Right forelimb (tissue), 1 donor: ENCODE measurements at regions not wholly inside any gene's neighbourhood (a gene's known extent, or its start where the extent isn't known, plus 50 kb on each side); places are given as distances from the start of the nearest gene placed in this dataset.
"Not testable (repeated sequence)": the region's sequence is repeated elsewhere in the genome, so short reads cannot be mapped to it uniquely, and the experiment has no call there.

Experiments
- DNase-seq: peaks from one replicate; pipeline ENCODE4 v3.0.0-alpha.2; 2018

DNA sequence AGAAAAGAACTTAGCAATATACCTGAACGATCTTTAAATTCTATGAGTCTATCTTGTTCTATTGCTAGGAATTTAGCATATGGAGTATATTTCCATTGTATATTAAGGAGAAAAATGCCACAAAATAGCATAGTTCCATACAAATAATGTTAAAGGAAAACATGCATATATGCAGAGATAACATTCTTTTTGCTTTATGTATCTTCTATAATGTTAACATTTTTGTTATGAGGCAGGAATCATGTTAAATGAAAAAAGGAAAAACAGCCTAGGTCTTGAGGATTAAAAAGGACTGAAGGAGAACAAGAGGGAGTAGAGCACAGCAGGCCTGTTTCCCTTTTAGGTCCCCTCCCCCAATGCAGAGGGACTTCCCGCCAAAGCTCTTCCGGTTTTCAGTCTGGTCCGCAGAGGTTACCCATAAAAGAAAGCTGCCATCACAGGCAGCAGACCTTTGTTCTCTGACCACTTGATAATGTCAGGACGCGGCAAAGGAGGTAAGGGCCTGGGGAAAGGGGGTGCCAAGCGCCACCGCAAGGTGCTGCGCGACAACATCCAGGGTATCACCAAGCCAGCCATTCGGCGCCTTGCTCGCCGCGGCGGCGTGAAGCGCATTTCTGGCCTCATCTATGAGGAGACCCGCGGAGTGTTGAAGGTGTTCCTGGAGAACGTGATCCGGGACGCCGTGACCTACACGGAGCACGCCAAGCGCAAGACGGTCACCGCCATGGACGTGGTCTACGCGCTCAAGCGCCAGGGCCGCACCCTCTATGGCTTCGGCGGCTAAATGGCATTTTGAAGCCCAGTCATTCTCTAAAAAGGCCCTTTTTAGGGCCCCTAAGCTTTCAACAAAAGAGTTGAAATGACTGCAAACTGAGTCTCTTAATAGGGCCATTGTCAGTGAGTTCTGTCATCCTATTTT, 108.4 kb upstream of the PRSS16 start:
- DNase-seq: peak; percentile 84

DNA sequence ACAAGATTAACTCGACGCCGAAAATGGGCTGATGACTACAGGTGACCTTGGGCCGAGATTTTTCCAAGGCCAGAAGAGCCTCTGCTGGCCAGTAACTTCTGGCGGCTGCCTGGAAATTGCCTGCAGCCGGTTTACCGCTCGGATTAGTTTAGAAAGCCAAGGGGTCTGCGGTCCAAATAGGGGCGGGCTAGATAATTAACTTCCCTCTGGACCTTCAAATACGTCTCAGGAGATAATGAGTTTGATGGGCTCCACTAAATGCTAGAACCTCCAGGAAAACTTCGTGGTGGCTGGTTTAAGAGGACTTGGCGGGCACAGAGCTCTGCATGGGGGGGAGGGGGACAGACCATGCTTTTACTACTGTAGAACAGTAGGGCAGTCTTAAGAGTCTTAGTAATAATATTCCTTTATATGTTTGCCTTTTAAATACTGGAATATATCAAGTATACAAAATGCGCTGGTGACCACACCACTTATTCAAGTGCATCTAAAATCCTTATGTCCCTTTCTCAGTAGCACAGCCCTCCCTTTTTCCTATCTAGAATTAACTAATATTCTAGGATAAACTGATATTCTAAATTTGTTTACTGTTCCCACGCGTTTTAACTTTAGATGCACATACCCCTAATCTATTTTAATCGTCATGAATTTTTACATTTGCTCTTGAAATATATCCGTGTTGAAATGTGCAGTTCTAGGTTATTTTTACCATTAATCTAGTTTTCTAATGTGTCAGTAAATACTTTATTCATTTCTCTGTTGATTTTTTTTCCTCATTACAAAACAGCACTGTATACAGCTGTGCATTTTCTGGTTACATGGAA, 107.5 kb upstream of the PRSS16 start:
- peak; percentile 68 for DNase-seq

DNA sequence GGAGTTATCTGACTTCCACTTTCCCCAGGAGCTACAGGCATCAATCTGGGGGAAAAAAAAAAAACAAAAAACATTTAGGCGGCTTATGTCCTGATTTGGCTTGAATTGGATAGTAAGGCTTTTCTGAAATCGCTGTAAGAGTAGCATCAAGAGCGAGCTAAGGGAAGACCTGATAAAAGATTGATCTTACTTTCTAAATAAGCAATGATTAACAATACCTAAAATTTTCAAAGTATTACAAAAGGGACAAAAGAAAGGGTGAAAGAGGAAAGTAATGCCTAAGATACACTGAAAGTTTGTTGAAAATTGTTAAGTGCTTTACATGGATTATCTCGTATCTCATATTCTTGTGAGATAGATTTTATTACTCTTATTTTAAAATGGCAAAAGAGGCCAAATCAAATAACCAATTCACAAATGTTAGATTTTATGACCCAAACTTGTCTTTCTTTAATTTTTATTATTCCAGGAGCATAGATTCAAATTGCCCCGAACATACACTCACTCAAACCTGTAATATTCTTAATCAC, 106.4 kb upstream of the PRSS16 start:
- DNase-seq: no peak

DNA sequence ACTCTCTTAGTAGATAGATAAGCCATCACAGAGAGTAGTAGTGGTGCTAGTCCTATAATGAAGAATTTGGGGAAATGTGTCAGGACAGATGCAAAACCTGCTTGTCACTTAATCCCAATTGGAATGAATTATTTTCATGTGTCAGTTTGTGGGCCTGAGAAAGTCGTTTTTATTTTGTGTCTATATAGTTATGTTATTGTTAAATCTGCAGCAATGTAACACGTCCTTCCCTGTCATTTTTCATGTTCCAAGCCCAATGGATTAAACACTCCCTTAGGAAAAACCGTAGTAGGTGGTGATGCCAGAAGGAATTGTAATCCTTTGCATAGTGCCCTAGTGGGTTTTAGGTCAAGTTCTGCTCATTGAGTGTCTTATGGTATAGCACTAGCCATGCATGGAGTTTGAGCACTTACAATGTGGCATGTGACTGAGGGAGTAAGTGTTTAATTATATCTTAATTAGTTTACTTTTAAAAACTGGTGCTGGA, 105.9 kb upstream of the PRSS16 start:
- no peak for DNase-seq

DNA sequence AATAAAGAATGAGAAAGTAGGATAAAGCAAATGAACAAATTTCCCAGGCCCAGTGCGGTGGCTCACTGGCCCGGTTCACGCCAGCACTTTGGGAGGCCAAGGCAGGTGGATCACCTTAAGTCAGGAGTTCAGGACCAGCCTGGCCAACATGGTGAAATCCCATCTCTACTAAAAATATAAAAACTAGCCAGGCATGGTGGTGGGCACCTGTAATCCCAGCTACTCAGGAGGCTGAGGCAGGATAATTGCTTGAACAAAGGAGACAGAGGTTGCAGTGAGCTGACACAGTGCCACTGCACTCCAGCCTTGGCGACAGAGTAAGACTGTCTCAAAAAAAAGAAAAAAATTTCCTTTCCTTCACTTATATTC, 104.5 kb upstream of the PRSS16 start:
- not testable (repeated sequence) for DNase-seq

DNA sequence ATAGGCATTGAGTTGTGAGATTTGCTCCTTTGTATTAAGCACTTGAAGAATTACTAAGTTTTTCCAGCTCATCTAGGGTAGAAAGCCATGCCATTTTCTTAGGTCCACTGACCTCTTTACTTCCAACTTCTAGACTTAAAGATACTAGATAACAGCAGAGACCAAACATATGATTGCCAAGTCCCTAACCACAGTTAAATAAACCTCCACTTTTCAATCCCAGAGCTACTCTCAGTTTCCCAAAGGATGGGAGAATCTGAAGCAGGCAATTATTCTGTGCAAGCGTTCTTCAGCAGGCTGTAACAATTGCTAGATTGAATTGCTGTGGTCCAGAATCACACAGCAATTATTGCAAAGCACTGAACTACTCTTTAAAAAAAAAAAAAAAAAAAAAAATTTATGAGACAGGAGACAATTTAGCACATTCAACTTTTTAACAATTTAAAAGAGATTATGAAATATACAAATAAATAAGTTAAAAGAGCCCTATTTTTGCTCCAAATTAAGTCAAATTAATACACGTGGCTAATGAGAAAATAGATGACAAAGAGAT, 104.0 kb upstream of the PRSS16 start:
- no peak for DNase-seq

DNA sequence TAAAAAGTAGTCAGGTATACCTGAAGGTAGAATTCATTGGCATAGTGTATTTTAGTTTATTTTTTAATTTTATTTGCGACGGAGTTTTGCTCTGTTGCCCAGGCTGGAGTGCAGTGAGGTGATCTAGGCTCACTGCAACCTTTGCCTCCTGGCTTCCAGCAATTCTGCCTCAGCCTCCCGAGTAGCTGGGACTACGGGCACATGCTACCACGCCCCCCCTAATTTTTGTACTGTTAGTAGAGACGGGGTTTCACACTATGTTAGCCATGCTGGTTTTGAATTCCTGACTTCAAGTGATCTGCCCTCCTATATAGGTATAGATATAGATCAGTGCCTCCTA, 102.8 kb upstream of the PRSS16 start:
- no peak for DNase-seq

DNA sequence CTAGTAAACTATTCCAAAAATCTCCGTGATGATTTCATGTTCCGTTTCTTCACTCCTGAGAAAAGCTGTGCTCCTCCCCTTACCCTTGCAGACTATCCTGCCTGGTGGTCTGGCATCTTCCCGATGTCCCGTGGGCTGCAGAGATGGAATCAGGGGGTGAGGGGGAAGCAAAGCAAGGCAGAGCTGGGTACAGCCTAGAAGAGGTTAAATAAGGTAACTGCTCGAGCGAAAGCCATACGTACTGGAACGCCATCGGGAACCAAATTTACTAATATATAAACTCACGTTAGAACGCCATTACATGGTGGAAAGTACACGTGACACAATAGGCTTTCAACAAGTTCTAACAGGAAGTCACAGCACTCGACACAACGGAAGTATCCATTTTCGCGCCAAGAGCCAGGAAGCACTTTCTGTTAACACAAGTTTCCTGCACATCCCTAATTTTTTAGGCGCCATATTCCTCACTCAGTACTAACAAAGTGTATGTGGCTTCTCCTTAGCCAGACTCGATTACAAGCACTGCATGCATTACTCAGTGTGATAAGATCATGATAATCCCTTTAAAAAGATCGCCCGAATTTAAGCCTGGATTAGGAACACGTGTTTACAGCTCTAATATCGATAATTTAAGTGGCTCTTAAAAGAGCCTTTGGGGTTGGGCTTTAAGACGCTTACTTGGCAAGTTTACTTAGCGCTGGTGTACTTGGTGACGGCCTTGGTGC, 101.6 kb upstream of the PRSS16 start:
- DNase-seq: peak; percentile 83

DNA sequence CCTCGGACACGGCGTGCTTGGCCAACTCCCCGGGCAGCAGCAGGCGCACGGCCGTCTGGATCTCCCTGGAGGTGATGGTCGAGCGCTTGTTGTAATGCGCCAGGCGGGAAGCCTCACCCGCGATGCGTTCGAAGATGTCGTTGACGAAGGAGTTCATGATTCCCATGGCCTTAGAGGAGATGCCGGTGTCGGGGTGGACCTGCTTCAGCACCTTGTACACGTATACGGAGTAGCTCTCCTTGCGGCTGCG, 101.1 kb upstream of the PRSS16 start:
- not testable (repeated sequence) for DNase-seq

DNA sequence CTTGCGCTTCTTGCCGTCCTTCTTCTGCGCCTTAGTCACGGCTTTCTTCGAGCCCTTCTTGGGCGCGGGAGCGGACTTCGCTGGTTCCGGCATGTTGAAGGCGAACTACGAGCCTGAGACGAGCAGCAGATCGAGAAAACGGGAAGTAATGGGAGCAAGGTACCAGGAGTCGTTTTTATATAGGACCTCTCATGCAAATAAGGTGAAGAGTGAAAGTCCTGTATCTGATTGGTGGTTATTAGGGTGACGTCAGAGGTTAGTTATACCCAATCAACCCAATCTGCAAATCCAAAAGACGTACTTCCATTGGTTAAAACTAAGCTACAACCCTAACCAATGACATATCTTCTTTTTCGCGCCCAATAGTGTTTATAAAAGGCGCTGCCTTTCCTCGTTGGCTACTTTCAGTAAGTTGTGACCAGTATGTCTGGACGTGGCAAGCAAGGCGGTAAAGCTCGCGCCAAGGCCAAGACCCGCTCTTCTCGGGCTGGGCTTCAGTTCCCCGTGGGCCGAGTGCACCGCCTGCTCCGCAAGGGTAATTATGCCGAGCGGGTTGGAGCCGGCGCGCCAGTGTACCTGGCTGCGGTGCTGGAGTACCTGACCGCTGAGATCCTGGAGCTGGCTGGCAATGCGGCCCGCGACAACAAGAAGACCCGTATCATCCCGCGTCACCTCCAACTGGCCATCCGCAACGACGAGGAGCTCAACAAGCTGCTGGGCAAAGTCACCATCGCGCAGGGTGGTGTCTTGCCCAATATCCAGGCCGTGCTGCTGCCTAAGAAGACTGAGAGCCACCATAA, 100.6 kb upstream of the PRSS16 start:
- peak; percentile 90 for DNase-seq

DNA sequence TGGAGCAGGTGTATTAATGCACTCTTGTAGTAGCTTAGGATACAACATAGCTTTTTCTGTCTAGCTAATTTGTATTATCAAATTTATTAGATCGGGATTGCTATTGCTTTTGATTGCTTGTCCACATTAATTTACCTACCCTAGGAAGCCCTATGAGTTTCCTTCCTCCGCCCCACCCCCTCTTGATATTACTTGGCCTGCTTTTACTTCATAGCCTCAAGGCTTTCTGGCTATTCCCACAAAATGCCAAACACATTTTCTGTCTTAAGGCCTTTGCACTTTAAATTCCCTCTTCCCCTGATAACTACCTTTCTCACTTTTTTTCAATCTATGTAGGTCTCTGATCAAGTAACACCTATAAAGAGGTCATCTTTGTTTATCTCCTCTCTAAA, 99.1 kb upstream of the PRSS16 start:
- no peak for DNase-seq

DNA sequence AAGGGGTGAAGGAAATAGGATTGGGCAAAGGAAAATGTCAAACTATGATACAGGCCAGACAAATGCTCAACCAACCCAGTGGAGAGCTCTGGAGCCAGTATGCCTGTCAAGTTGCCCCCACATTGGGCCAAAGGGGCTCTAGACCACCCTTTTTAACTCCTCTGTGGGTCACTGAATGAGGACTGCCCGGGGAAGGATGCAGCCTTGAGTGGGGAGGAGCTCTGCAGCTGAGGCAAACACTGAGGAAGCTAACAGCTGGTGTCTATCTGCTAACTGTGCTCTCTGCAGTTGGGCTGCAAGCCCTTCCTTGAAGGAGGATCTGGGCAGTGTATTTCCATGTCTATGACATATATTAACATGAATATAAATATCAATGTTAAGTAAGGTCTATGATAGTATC, 98.4 kb upstream of the PRSS16 start:
- DNase-seq: no peak

DNA sequence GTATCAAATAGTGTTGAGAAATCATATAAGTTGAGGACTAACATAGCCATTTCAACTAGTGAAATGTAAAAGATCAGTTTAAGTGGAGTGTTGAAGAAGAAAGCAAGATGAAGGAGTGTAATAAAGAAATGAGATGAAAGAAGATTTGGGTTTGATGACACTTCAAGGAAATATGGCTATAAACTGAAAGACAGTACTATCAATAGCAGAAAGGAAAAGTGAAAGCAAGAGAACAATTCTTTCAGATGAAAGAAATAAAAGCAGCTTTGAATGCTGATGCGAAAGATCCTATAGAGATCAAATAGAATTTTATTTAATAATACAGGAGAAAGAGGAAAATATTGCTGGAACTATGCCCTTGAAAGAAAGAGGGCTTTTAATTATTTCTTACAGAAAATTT, 92.8 kb upstream of the PRSS16 start:
- DNase-seq: no peak

DNA sequence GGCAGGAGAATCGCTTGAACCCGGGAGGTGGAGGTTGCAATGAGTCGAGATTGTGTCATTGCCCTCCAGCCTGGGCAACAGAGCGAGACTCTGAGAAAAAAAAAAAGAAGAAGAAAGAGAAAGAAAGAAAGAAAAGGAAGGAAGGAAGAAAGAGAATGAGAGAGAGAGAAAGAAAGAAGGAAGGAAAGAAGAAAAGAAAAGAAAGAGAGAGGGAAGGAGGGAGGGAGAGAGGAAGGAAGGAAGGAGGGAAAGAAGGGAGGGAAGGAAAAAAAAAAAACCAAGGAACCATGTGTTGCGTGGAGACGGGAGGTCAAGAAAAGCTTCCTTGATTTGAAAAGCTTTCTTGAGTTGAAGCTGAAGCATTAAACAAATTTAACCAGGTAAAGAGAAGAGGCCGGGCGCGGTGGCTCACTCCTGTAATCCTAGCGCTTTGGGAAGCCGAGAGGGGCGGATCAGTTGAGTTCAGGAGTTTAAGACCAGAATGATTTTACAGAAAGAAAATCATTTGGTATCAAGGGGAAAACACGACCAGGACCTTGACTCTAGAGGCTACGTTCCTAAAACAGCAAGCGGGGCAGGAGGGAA, 90.5 kb upstream of the PRSS16 start:
- no peak for DNase-seq

DNA sequence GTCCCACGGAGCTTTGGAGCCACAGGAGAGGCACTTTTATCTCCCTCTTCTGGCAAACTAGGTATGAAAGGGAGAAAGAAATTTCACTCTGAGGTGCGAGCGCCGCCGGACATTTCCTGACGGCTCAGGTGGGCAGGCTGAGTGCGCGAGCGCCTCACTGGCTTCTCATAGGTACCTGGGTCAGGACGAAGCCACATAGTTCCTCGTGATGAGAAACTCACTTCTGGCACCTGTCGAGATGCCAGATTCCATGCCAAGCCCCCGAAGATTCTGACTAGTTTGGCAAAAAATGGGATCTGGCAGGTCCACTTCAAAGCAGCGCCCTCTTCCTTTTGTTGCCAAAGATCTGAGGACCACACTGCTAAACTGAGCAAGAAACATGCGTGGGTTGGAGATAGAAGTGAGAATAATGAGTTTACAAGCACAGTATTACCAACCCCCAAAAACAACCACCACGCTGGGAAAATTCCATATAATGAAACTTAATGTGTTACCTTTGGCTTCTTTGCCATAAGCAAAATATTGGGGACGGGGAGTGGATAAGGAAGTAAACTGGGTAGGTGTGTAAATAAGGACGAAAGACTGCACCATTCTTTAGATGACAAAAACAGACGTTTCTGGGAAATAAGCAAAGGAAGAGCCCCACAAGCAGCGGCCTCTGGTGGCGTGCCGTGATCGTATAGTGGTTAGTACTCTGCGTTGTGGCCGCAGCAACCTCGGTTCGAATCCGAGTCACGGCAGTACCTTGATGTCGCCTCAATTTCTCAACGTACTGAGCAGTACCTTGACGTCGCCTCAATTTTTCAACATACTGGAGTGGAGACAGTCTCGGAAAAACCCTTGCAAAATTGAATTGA, 89.8 kb upstream of the PRSS16 start:
- peak; percentile 72 for DNase-seq

DNA sequence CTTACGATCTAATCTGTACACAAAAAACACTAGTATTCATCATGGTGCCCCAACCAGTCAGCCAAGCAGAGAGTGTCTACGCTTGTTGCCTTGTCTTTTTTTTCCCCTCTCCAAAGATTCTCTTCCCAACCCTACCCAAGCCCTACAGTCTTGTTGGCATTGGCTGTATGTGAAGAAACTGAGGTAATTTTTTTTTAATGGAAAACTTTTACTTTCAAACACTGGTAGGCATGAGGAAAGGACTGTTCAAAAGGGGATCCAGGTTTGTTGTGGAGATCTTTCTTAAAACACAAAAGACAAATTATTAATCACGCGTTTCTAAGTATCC, 89.2 kb upstream of the PRSS16 start:
- DNase-seq: no peak

DNA sequence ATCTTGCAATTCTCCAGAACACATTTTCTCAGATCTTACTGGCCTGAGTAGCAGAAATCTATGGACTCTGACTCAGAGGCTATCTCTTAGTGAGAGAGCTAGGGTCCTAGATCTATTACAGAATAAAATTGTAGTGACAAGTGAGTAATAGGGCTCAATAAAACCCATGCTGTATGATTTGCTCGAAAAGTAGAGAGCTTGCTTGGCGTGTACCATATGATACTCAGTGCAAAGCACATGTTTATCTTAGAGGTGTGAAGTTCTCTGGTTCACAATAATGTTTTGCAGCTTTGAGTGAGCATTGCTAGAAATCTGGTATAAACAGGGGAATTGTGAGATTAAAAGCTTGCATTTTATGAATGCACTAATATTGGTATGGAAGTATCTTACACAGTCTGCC, 87.8 kb upstream of the PRSS16 start:
- DNase-seq: no peak

DNA sequence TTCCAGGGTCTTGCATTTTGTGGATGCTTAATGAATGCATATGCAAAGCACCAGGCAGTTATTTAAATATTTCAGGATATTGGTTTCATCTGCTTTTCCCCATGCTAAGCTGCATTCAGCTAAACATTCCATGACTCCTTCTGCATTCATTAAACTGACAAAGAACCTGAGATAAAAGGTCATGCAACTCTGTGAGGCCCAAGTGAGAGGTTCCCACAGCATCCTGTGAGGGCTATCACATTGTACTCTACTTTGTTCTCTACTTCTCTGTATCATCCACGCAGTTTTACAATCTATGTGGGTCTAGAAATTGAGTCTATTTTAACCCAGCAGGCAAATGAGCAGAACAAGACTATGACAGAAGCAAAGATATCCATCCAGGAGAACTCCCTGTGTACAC, 86.4 kb upstream of the PRSS16 start:
- DNase-seq: no peak

DNA sequence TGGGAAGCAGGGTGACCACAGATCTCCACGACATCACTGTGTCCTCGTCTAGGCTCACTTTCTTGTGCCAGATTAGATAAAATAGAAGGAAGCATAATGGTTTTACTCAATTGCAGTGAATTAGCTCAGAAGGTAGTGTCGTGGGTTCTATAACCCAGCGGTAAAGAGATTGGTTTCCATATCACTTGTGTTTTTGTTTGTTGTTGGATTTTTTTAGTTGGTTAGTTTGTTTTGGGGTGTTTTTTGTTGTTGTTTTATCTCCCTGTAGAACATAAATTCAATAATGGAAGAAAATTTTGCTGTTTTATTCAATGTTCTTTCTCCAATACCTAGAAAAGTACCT, 85.9 kb upstream of the PRSS16 start:
- no peak for DNase-seq

DNA sequence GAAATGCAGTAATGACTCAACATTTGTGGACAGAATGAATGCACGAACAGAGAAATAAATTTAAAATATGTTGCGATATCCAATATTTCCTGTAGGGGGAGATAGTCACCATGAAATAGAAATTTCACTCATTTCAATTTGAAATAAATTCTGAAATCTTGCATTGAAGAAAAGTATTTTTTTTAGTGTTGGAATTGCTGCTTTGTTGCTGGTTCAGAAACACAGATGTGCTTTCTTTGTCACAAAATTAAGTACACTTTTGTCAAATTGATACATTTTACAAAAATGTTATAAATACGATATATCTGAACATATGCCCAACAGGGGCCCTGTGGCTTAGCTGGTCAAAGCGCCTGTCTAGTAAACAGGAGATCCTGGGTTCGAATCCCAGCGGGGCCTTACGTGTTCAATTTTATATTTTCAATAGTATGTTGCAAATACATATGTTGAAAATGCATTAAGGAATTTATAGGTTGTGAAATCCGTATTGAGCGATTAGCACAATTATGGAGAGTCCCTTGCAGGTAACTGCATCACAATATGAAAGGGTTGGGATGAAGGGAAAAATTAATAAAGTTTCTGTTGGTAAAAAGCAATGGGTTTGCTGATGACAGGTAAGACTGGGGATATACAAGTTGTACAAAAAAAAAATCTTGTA, 85.4 kb upstream of the PRSS16 start:
- no peak for DNase-seq

DNA sequence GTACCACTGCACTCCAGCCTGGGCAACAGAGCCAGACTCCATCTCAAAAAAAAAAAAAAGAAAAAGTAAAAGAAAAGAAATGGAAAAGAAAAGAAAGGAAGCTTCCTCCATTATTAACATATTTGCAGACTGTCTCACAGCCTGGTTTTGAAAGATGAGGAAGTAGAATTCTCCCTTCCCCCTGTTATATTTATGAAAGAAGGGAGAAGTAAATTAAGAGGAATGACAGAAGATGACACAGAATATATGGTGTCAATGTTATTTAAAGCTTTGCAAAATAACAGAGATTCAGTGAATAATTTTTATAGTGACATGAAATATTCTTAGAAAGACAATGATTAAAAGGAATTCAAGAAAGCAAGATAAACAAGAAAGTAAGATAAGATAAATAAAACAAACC, 83.7 kb upstream of the PRSS16 start:
- no peak for DNase-seq
